Activated CD4-positive, alpha-beta T cell treated with anti-CD3 and anti-CD28 coated beads, Interleukin-10, Interleukin-2, amounts not matched to agents 100 ng/mL and 50 ng/mL, durations not matched to agents 16 hours and 8 hours (primary cell): ENCODE measurements at regions not wholly inside any gene's neighbourhood (a gene's known extent, or its start where the extent isn't known, plus 50 kb on each side); places are given as distances from the start of the nearest gene placed in this dataset.
"Not testable (repeated sequence)": the region's sequence is repeated elsewhere in the genome, so short reads cannot be mapped to it uniquely, and the experiment has no call there.

Experiments
- DNase-seq: peaks from one replicate; pipeline ENCODE4 v3.0.0-alpha.2; 2020

DNA sequence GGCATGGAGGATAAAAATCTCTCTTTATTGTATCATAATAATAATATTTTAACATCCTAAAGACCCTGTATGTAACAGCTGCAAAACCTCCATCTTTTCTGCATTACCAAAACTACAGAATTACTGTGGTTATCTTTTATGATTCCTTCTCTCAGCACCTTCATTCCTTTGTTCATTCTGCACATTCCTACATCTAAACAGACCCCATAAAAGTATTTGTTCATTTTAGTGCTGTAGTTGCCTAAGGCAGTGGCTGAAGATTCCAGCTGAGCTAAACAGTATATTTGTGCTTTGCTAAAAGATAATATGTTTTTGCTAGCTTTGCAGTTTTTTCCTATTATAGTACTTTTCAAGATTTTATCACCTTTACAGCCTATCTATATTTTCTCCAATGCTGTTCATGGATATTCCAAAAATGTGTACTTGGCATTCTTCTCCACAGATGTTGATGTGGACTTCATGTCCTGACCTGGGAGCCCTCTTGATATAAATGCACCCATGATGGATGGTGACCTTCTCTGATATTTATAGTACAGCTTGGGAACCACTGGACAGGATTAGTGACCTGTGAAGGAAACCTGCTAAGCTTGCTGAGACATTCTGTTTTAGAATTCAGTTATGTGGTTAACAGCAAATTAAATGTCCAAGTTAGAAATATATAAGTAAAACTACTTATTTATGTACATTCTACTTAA, 2832.9 kb upstream of the PCDH20 start:
- DNase-seq, result no peak

DNA sequence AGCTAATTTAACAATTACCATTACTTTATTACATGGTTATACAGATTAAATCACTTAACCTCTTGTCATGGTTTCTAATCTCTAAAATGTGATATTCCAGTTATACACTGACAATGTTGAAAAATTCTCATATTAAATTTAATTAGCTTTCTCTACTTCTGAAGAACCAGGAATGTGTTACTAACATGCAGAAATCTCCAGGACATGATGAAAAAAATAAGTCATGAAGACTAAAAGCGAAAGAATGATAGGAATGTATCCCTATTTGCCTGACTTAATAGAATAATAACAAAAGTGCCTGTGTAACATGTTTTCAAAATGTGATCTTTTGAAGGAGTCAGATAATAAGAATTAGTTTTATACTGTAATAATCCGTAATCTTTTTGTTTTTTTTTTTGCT, 2823.7 kb upstream of the PCDH20 start:
- no peak for DNase-seq

DNA sequence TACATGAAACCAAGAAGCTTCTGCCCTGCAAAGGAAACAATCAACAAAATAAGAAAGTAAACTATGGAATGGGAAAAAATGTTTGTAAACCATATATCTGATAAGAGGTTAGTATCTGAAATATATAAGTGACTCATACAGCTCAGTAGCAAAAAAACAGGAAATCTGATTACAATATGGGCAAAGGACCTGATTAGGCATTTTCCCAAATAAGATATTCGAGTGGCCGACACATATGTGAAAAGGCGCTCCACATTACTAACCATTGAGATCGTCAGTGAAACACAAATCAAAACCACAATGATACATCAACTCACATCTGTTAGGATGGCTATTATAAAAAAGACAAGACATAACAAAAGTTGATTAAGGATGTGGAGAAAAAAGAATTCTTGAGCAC, 2818.6 kb upstream of the PCDH20 start:
- DNase-seq, result no peak

DNA sequence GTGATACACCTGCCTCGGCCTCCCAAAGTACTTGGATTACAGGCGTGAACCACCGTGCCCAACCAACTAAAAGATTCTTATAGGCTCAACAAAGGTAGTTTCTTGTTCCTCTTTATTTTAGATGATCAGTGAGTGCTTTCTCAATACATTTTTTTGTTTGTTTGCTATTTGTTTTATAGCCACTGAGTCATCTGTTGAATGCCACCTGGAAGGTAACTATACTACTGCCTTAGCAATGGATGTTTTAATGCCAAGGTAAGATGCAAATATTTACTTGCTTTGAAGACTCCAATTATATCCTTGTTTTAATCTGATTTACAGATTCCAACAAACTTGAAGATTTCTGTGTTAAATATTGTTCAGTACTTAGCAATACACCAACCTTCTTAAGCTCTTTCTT, 2807.4 kb upstream of the PCDH20 start:
- DNase-seq, result no peak

DNA sequence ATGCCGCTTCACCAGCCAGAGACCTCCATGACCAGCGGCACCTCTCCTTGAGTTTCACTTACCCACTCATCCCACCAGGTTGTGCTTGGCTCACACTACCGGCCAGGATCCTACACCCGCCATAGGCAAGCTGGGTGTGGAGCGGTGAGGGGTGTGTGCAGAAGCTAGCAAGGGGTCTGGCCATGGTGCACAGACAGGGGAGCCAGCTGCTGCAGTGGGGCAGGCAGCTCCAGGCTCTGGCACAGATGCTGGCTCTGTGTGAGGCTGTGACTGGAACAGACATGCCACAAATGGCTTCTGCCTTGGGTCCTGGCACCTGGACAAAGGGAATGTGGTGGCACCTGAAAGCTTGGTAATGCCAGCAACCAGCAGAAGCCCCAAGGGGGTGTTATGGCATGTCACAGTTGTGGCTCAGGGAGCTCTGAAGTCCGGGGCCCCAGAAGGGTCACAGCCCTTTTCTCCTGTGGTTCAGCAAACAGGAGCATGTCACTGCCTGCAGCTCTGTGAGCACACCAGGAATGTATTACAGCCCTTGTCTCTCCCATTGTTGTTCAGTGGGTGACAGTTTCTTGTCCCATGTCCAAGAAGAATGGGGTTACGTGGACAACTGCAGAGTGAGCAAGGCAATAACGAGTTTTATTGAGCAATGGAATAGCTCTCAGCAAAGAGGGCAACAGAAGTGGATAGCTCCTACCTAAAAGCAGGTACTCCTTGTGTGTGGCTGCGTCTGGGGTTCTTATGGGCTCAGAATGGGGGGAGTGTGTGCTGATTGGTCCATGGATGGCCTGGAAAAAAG, 2791.0 kb upstream of the PCDH20 start:
- DNase-seq, result no peak

DNA sequence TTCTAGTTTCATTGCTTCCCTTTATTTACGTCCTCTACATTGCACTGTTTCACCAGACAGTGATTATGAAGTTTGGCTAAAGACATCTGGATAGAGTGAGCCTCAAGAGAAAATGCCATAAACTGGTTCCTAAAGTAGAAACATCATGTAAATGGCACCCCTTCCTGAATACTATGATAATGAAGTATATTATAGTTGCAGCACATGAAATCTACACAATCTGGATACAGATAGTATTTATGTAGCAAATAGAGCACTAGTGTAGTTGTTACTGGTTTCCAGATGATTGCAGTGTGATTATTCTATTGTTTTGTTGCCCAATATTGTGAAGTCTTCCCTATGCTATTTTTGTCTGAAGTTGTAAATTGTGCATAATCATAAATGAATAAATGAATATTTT, 2786.9 kb upstream of the PCDH20 start:
- no peak for DNase-seq

DNA sequence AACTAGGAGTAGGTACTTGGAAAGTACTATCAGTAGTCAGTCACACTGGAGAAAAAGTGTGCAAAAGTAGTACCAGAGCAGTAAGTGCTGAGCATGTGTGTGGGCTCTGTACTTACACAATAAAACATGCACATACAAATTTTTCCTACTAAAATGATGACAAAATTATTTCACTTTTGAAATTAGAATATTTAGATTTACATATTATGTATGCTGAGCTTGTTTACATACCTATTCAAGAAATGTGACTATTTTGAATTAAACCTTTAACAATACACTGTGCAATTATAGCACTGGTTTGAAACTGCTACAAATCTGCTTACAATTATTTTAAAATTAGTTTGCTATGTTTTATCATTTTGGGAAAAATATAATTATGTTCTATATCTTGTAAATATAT, 2781.6 kb upstream of the PCDH20 start:
- no peak for DNase-seq

DNA sequence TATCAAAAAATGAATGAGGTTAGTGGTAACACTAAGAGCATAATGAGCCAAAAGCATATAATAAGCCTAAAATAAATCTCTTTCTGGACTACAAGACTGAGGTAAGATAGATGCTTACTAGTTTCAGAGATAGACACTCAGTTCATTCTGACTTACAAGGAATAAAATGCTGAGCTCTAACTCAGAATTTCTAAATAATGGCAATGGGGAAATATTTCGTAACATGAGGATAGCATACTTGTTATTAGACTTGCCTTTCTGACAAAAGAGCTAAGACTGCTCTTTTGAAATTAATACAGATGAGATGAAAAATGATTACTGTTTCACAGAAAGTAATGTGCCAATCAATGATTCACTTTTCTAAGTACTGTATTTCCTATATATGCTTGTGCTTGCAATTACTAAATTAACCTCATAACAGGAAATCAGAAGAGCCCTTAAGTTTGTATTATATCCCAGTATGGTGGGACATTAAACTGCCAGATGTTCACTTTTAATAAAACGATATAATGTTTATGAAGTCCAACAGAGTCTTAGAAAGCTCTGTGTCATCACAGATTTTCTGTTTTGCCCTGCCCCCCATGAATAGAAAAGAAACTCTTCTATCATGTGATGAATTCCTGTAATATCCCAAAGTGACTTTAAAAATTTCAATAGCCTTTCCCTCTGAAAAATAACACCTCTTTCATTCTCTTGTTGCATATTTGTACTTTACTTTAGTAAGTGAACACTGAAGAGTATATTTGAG, 2771.0 kb upstream of the PCDH20 start:
- no peak for DNase-seq

DNA sequence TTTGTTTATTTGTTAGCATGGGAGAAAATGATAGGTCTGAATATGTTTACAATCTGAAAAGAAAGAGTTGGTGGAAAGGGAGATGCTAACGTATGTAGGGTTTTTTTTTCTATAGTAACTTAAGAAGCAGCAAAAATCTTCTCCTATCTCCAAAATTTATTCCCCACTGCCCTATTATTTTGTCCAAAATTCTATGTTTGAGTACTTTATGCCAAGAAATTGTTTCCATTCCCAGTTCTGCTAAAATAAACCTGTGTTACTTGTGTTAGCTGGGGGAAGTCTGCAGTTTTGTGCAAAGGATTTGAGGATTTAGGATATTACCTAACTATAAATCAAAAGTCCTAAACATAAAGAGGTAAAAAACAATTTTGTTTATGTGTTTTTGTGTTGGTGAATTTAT, 2770.4 kb upstream of the PCDH20 start:
- DNase-seq, result no peak

DNA sequence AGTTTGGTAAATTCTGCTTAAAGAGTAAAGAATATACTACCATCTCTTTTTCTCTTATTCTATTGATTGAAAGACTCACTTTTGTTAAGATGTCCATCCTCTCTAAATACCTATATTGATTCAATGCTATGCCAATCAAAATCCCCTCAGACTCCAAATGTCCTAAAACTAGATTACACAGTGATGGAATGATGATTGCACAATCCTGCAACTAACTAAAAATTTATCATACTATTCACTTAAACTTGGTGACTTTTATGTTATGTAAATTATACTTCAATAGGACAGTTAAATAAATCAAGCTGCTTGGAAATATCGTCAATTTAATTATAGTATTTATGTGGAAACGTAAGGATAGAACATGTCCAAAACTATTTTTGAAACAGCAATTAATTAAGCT, 2765.1 kb upstream of the PCDH20 start:
- DNase-seq, result no peak

DNA sequence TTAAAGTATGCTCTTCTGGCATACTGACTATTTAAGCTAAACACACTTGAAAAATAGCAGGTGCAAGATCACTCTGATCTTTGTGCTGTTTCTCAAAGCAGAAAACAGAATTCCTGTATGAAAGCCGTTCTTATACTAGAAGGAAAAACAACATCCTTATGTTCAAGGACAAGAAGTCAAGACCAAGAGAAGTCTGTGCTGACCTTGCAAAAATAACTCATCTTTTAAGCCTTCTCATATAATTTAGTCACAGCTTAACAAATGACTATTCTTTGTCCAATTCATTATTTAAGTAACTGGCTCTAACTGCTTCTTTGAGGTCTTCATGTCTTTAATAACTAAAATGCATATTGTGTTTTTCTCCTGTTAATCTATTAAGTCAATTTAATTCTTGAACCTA, 2750.2 kb upstream of the PCDH20 start:
- no peak for DNase-seq

DNA sequence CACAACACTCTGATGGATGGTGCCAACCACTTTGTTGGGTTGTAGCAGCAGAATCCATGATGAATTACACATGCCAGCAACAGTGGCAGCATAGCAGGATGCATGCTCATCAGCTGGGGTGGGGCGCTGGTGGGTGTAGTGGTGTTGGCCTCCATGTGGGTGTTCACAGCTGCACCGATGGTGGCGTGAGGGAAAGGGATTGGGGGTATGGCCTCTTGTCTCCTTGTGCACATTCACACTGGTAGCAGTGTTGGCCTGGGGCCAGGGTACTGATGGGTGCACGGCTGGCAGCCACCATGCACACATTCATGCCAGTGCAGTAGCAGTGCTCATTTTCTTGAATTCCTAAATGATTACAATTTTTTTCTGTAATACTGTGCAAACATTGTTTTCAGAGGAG, 2748.8 kb upstream of the PCDH20 start:
- no peak for DNase-seq

DNA sequence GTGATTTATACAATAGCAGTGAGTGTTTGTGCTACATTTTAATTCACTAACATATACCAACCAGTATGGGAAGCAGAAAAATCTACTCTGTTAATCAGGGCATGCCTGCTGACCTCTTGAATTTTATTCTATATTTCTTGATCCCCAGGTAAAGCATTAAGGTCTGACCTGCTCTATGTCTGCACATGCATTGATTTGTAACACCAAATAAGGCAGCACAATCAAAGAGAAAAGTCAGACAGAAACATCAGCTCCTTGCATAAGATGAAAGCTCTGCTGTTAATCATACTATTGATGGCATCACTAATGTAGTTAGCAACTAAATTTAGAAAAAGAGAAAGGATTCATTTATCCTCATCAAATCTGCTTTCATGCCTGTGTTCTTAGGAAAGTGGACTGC, 2744.8 kb upstream of the PCDH20 start:
- DNase-seq, result no peak

DNA sequence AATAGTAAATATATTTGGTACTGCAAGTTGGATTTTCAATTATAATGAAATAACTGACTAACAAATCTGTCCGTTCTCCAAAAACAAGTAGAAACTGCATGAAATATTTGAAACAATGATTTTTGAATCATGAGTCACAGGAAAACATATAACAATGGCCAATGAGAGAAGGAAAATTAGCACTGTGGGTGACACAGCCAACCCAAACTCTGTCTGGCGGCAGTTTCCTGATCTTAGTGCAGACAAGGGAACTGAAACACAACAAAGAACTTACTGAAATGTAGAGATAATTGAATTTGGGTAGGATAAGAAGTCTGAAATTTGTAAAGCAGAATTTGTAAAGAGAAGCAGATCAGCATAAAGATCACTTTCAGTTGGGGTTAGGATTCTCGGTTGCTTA, 2743.3 kb upstream of the PCDH20 start:
- DNase-seq, result no peak

DNA sequence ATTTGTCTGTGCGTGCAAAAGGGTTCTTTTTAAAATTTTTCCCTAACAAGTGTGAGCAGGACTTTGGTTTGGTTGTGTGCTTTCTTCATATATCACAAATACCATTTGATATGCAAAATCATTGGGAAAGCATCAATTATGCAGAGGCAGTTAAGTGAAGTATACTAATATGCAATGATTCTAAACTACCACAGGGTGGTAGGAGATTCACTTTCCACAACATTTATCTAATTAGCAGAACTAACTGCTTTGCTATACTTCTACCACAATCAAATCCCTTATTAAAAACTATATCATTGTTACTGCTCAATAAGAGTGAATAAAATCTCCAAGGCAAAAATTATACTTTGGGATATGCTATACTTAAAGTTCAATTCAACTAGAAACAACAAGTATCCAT, 2738.9 kb upstream of the PCDH20 start:
- no peak for DNase-seq

DNA sequence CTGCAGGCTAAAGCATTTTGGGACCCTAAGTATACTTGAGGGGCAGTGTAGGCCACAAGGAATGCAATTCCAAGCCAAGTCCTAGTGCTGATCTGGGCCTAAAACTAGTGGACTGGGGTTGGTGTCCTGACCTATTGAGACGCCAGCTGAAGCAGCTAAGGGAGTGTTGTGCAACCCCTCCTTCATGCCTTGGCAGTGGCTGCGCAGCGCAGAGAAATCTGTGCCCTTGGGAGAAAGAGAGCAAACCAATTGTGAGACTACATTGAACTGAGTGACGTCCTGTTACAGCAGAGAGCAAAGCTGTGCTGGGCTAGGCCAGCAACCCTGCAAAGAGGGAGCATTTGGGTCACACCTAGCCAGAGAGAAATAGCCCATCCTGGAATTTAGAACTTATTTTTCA, 2715.0 kb upstream of the PCDH20 start:
- no peak for DNase-seq

DNA sequence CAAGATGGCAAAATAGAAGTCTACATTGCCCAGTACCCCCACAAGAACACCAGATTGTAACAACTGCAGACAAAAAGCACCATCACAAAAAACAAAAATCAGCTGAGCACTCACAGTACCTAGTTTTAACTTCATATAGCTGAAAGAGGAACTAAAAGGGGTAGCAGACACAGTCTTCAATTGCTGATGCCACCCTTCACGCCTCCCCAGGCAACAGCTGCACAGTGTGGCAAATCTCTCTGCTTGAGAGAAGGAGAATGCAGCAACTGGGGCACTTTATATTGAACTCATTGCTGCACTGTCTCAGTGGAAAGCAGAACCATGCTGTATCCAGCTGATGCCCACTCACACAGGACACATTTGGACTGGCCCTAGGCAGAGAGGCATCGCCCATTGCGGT, 2714.5 kb upstream of the PCDH20 start:
- DNase-seq, result no peak

DNA sequence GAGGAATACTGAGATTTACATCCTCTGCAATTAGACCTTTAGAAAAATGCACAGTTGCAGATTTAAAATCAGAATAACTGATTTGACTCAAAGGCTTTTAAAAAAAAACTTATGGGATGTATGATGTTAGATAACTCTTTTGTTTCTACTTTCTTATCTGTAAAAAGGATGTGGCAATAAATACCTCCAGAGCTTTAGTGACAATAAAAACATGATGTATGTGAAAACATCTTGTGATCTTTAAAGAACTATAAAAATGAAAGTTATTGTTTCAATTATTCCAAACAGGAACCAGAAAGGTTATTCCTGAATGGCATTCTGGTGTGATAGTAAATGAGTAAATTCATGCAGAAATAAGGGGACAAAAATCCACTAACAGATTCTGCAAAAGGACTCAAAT, 2712.2 kb upstream of the PCDH20 start:
- no peak for DNase-seq

DNA sequence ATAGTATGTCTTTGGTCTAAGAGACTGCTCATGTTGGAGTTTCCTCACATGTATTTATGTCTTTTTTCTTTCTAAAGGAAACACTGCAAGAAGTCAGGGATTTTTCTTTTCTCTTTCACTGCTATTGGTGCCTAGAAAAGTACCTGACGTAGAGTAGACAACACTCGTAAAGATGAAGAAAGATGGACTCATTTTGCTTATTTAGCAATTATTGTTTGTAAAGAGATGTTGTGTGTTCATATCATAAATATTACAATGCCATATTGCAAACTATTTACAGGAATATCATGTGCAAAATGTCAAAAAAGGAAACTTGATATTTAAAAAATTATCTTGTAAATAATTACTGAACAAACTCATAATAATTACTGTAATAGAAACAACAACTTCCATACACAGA, 2711.5 kb upstream of the PCDH20 start:
- DNase-seq, result no peak

DNA sequence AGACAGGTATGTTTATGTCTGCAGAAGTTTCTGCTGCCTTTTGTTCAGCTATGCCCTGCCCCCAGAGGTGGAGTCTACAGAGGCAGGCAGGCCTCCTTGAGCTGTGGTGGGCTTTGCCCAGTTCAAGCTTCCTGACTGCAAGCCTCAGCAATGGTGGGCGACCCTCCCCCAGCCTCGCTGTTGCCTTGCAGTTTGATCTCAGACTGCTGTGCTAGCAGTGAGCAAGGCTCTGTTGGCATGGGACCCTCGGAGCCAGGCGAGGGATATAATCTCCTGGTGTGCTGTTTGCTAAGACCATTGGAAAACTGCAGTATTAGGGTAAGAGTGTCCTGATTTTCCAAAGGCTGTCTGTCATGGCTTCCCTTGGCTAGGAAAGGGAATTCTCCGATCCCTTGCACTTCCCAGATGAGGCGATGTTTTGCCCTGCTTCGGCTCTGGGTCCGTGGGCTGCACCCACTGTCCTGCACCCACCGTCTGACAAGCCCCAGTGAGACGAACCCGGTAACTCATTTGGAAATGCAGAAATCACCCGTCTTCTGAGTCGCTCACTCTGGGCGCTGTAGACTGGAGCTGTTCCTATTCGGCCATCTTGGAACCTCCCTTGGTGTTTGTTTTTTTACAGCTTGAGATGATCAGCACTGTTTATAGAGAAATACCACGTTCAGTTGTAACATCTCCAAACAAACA, 2705.5 kb upstream of the PCDH20 start:
- DNase-seq, result not testable (repeated sequence)

DNA sequence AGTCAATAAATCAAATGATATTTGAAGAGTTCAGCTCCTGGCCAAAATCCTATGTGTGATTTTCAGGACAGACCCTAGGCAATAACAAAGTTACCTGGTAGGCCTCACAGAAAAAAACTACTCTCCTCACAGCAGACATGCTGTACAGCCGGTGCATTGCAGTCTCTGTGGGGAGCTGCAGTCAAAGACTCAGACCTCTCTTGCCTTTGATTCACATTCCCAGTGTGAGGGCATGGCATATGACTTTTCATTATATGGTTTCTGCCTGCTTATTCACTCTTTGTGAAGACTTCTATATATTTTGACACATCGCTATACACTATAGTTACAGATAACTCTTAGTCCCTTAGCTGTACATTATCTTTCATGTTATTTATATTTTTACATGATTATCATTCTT, 2684.3 kb upstream of the PCDH20 start:
- no peak for DNase-seq

DNA sequence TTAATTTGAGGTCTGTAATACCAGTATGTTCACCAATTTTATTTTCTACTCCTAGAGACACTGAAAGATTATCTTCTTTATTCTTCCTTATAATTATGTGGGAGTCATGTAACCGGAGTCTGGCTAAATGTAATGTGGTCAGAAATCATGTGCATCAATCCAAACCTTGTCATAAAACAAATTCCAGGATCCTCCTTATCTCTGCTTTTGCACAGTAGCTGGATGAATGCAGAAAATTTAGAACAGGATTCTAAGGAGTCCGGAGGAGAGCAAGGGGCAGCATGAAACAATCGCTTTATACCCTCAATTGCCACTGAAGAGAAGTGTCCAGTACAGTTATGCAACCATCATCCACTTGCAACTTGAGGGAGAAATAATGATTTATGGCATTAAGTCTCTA, 2674.7 kb upstream of the PCDH20 start:
- no peak for DNase-seq

DNA sequence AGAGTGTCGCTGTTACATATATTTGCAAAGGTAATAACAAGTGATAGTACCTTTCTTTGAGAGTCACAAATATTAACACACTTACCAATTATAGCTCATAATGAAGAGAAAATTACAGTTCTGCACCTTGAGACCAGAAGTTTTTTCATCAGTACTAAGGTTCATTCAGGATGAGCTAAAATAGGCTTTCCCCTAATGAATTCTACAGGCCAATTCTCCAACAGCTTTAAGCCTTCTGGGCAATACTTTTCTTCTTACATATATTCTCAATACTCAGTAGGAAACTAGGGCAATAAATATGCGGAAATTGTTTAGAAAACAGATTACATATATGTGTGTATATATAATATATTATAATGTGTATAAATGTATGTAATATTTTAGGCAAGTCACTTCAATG, 2672.8 kb upstream of the PCDH20 start:
- DNase-seq, result no peak

DNA sequence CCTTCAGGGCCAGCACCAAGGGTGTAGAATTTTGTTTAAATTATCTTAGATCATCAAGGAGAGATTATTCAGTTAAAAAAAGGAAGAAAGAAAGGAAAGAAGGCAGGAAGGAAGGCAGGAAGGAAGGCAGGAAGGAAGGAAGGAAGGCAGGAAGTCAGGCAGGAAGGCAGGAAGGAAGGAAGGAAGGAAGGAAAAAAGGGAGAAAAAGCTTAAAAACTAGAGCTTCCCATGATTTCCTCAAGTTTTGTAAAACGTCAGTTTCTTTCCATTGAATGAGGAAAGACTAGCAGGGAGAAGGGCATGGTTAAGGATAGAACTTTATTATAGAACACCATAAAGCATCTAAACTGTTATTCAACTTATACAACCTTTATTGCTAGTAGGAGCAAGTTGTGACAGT, 2672.0 kb upstream of the PCDH20 start:
- no peak for DNase-seq
